ENCODE measurements at regions not wholly inside any gene's neighbourhood (a gene's known extent, or its start where the extent isn't known, plus 50 kb on each side); places are given as distances from the start of the nearest gene placed in this dataset.

- no peak for TF ChIP-seq CTCF (IDR thresholded peaks at IDR 0.05)
These were observed 73.1 kb upstream of the TSC22D2 start for GRCh38 chr3:150334974-150335373.

GRCh38 chr3:150333477-150333876 is 74.6 kb upstream of the TSC22D2 start:
- TF ChIP-seq CTCF (IDR thresholded peaks at IDR 0.05), result no peak

GRCh38 chr3:150331978-150332568 is 76.0 kb upstream of the TSC22D2 start:
- no peak for TF ChIP-seq CTCF (IDR thresholded peaks at IDR 0.05)

- TF ChIP-seq CTCF (IDR thresholded peaks at IDR 0.05), result no peak
These were observed 77.2 kb upstream of the TSC22D2 start for GRCh38 chr3:150330872-150331271.

- TF ChIP-seq CTCF (IDR thresholded peaks at IDR 0.05), result no peak
These were observed 77.9 kb upstream of the TSC22D2 start for GRCh38 chr3:150330174-150330573.

- no peak for TF ChIP-seq CTCF (IDR thresholded peaks at IDR 0.05)
These were observed 78.7 kb upstream of the TSC22D2 start for GRCh38 chr3:150329408-150329807.

DNA sequence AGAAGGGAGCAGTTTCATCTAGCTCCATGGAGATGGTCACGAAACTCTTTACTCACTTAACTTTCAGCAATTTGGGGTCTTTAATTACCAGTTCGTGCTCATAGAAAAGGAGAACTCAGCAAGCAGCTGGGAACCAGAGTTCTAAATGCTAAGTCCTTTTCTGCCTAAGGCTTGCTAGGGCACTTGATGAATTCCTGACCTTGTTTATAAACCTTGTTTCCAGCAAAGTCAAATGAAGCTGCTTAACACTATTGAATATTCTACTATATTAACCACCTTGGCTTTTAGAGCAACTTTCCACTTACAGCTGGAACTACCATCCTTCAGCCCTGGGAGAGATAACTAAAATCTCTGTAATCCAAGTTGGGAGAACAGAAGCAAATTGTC is 79.5 kb upstream of the TSC22D2 start:
- no peak for TF ChIP-seq CTCF (IDR thresholded peaks at IDR 0.05)

Measured in LNCAP (cell line).